ENCODE measurements at regions not wholly inside any gene's neighbourhood (a gene's known extent, or its start where the extent isn't known, plus 50 kb on each side); places are given as distances from the start of the nearest gene placed in this dataset.

DNA sequence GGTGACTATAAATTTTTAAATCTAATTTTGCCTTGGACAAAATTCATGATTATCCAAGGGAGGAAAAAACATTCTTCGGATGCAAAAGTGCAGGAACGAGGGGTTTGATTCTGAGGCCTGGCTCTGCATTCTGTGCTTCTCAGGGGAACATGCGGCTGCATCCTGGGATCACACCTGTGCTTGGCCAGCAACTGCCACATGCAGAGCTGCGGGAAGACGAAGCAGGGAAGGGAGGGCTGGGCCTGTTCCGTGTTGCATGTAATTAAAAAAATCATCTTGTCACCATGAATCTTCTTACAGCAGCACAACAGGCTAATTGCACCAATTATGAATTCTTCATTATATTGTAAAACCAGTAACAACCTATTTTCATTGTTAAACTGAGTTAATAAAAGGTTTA is 158.0 kb upstream of the ALKAL2 start:
- intact Hi-C loops (cut with micrococcal nuclease; ENCODE audit: unreplicated experiment): no loop called here
- no peak overlapping the region for H3K4me3 ChIP-seq
- H3K9me2 ChIP-seq (ENCODE audit: insufficient read depth): no peaks in the 10 kb centered on the region
- no peaks in the 10 kb centered on the region for H3F3A ChIP-seq (ENCODE audit: insufficient read depth, low read depth)
- no peaks in the 10 kb centered on the region for H3K9me3 ChIP-seq (ENCODE audit: insufficient read depth, low read depth)
- H3K27me3 ChIP-seq (ENCODE audit: insufficient read depth, low read depth): no peaks in the 10 kb centered on the region
- no peak for DNase-seq
- POLR2A ChIA-PET (ENCODE audit: unreplicated experiment): no interaction called here
- no peaks in the 10 kb centered on the region for H3K36me3 ChIP-seq (ENCODE audit: low read depth)
- H3K79me2 ChIP-seq (ENCODE audit: low read depth): no peaks in the 10 kb centered on the region
- H3K4me2 ChIP-seq: no peak overlapping the region
- no peaks in the 10 kb centered on the region for H3K4me1 ChIP-seq (replicated peaks; ENCODE audit: insufficient read depth)
- BruUV-seq (replicated peaks): no TSS peak
- TF ChIP-seq, protein P1, sequence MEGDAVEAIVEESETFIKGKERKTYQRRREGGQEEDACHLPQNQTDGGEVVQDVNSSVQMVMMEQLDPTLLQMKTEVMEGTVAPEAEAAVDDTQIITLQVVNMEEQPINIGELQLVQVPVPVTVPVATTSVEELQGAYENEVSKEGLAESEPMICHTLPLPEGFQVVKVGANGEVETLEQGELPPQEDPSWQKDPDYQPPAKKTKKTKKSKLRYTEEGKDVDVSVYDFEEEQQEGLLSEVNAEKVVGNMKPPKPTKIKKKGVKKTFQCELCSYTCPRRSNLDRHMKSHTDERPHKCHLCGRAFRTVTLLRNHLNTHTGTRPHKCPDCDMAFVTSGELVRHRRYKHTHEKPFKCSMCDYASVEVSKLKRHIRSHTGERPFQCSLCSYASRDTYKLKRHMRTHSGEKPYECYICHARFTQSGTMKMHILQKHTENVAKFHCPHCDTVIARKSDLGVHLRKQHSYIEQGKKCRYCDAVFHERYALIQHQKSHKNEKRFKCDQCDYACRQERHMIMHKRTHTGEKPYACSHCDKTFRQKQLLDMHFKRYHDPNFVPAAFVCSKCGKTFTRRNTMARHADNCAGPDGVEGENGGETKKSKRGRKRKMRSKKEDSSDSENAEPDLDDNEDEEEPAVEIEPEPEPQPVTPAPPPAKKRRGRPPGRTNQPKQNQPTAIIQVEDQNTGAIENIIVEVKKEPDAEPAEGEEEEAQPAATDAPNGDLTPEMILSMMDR (conservative IDR thresholded peaks at IDR 0.05): no peak
- no peak for TF ChIP-seq EZH2 (IDR thresholded peaks at IDR 0.05; ENCODE audit: low read depth)
- no peak overlapping the region for H3K27ac ChIP-seq
- CTCF ChIA-PET: no interaction called here
- no peak overlapping the region for H2AFZ ChIP-seq
- H4K20me1 ChIP-seq (ENCODE audit: insufficient read depth): no peaks in the 10 kb centered on the region

- Histone ChIP-seq H3K4me3 (no peak overlapping the region), H3K79me2 (ENCODE audit: low read depth) (no peaks in the 10 kb centered on the region), H3K4me2 (no peak overlapping the region), H3K27ac (no peak overlapping the region), H3K9me3 (ENCODE audit: insufficient read depth, low read depth) (no peaks in the 10 kb centered on the region), H3K27me3 (ENCODE audit: insufficient read depth, low read depth) (no peaks in the 10 kb centered on the region), H3K9me2 (ENCODE audit: insufficient read depth) (no peaks in the 10 kb centered on the region), H3K36me3 (ENCODE audit: low read depth) (no peaks in the 10 kb centered on the region), H3F3A (ENCODE audit: insufficient read depth, low read depth) (no peaks in the 10 kb centered on the region), H4K20me1 (ENCODE audit: insufficient read depth) (no peaks in the 10 kb centered on the region), H2AFZ (no peak overlapping the region), H3K4me1 (replicated peaks; ENCODE audit: insufficient read depth) (no peaks in the 10 kb centered on the region)
- POLR2A ChIA-PET (ENCODE audit: unreplicated experiment): no interaction called here
- CTCF ChIA-PET: no interaction called here
- intact Hi-C loops (cut with micrococcal nuclease; ENCODE audit: unreplicated experiment): no loop called here
- BruUV-seq (replicated peaks): no TSS peak
- TF ChIP-seq, protein P1 (conservative IDR thresholded peaks at IDR 0.05): no peak
- no peak for TF ChIP-seq EZH2 (IDR thresholded peaks at IDR 0.05; ENCODE audit: low read depth)
- DNase-seq: peak in 1 of 2 experiments; percentile 11
Observed at GRCh38 chr2:444937-445884, 157.3 kb upstream of the ALKAL2 start.

- H3K27me3 ChIP-seq (ENCODE audit: insufficient read depth, low read depth): no peaks in the 10 kb centered on the region
- peaks cover 5% of the 10 kb centered on the region; the same call in 1 of the 2 replicates for H3K4me1 ChIP-seq (replicated peaks; ENCODE audit: insufficient read depth)
- DNase-seq: peak in 1 of 2 experiments; percentile 34
- peak overlapping the region; percentile 45; the same call in 1 of the 2 replicates for H2AFZ ChIP-seq
- ChIA-PET POLR2A (ENCODE audit: unreplicated experiment) (interaction anchor here (0.6 kb wide), 1 partner anchor 36 kb away, joined by 3 read pairs; no protein-coding TSS in a partner anchor), CTCF (no interaction called here)
- no peaks in the 10 kb centered on the region for H3K9me3 ChIP-seq (ENCODE audit: insufficient read depth, low read depth)
- intact Hi-C loops (cut with micrococcal nuclease; ENCODE audit: unreplicated experiment): no loop called here
- H4K20me1 ChIP-seq (ENCODE audit: insufficient read depth): no peaks in the 10 kb centered on the region
- no peak overlapping the region for H3K27ac ChIP-seq
- H3K4me3 ChIP-seq: no peak overlapping the region
- BruUV-seq (replicated peaks): no TSS peak
- H3K36me3 ChIP-seq (ENCODE audit: low read depth): no peaks in the 10 kb centered on the region
- H3F3A ChIP-seq (ENCODE audit: insufficient read depth, low read depth): no peaks in the 10 kb centered on the region
- H3K79me2 ChIP-seq (ENCODE audit: low read depth): no peaks in the 10 kb centered on the region
- TF ChIP-seq, protein P1 (conservative IDR thresholded peaks at IDR 0.05): no peak
- TF ChIP-seq EZH2 (IDR thresholded peaks at IDR 0.05; ENCODE audit: low read depth): no peak
- H3K4me2 ChIP-seq: no peak overlapping the region
- no peaks in the 10 kb centered on the region for H3K9me2 ChIP-seq (ENCODE audit: insufficient read depth)
Observed at GRCh38 chr2:443741-444140, 155.8 kb upstream of the ALKAL2 start.
